ENCODE measurements at regions not wholly inside any gene's neighbourhood (a gene's known extent, or its start where the extent isn't known, plus 50 kb on each side); places are given as distances from the start of the nearest gene placed in this dataset.
A peak's percentile ranks its signal among the peaks of the same experiment; 100 is the strongest.

DNA sequence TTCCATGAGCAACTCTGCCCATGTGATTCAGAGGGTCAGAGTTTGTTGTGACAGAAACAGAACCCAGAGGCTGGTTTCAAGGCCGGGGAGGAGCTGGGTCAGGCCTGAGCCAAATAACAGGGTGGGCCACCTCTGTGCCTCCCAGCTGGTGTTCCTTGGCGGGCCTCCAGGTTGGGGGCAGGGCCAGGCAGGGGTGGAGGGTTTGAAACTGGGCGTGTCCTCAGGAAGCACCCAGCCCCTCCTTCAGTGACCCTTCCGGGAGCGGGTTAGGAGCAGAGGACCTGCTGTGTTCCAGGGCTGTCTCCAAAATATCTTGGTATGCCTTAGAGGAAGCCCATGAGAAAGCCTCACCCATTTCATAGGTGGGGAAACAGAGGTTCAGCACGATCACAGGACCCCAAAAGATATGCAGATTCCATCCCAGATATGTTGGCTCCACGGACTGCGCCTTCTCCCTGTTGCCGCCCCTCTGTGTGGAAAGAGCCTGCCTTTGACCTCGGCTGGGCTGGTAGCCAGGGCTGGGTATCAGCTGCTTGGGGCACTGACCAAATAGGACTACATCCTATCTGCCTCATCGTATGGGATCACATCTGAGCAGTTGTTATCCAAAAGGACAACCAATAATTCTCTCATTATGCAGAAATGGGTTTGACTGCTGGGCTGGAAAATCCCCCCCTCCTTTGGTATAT, 74.8 kb upstream of the GLI2 start:
- no TSS peak for BruUV-seq (replicated peaks)
- Histone ChIP-seq H4K20me1 (ENCODE audit: insufficient read depth, low read length) (no peaks in the 10 kb centered on the region; the same call in 1 of the 2 replicates), H3K4me3 (replicated peaks in 1 of 3; ENCODE audit: insufficient read depth in 1 of 3, low read depth in 2 of 3, low read length in 3 of 3) (no peak overlapping the region), H3K27me3 (ENCODE audit: control insufficient read depth in 1 of 2, insufficient read depth in 2 of 2, low read length in 2 of 2) (peaks cover 0 to 48% of the 10 kb centered on the region in 2 experiments; a peak in 4 of 5 replicates), H3K27ac (ENCODE audit: extremely low read length, insufficient read depth, low read length) (no peak overlapping the region), H3K4me2 (ENCODE audit: low read depth, low read length) (no peak overlapping the region), H2AFZ (ENCODE audit: low read length) (no peak overlapping the region), H3K4me1 (ENCODE audit: insufficient read depth, low read length) (0 out of 2 replicates have a peak, but pooled peaks cover 6% of the 10 kb centered on the region), H3K79me2 (ENCODE audit: insufficient read depth, low read length) (no peaks in the 10 kb centered on the region), H3K9me3 (ENCODE audit: low read length) (peaks cover 3% of the 10 kb centered on the region; the same call in 1 of the 2 replicates), H3K9ac (ENCODE audit: insufficient read depth, low read depth, low read length) (no peak overlapping the region), H3K36me3 (replicated peaks in 1 of 2; ENCODE audit: control insufficient read depth in 1 of 2, insufficient read depth in 2 of 2, low read length in 2 of 2) (no peaks in the 10 kb centered on the region)
- ChIA-PET POLR2A (interaction anchor here (1.3 kb wide), 1 partner anchor 9 kb away, joined by 3 read pairs; no protein-coding TSS in a partner anchor), CTCF (ENCODE audit: low intra/inter-chr PET ratio, low total read pairs) (no interaction called here)
- DNase-seq (ENCODE audit: low spot score): no peak
- no peak for FAIRE-seq
- 22% methylated on average over 11 of the region's 11 CpGs for WGBS (ENCODE audit: low lambda C conversion rate)
- in situ Hi-C loops (cut with HindIII; ENCODE audit: extremely low pct_ligation_motif_present, low pct_unique_long_range_greater_than_20kb) (no loop called here), intact Hi-C loops (cut with micrococcal nuclease; ENCODE audit: unreplicated experiment) (loop anchor here (2.0 kb wide), 1 partner anchor 18 kb away; no protein-coding TSS in a partner anchor)
- no peak for TF ChIP-seq ZNF30 (CRISPR knock-in tag; IDR thresholded peaks at IDR 0.05)
- TF ChIP-seq, protein P1, sequence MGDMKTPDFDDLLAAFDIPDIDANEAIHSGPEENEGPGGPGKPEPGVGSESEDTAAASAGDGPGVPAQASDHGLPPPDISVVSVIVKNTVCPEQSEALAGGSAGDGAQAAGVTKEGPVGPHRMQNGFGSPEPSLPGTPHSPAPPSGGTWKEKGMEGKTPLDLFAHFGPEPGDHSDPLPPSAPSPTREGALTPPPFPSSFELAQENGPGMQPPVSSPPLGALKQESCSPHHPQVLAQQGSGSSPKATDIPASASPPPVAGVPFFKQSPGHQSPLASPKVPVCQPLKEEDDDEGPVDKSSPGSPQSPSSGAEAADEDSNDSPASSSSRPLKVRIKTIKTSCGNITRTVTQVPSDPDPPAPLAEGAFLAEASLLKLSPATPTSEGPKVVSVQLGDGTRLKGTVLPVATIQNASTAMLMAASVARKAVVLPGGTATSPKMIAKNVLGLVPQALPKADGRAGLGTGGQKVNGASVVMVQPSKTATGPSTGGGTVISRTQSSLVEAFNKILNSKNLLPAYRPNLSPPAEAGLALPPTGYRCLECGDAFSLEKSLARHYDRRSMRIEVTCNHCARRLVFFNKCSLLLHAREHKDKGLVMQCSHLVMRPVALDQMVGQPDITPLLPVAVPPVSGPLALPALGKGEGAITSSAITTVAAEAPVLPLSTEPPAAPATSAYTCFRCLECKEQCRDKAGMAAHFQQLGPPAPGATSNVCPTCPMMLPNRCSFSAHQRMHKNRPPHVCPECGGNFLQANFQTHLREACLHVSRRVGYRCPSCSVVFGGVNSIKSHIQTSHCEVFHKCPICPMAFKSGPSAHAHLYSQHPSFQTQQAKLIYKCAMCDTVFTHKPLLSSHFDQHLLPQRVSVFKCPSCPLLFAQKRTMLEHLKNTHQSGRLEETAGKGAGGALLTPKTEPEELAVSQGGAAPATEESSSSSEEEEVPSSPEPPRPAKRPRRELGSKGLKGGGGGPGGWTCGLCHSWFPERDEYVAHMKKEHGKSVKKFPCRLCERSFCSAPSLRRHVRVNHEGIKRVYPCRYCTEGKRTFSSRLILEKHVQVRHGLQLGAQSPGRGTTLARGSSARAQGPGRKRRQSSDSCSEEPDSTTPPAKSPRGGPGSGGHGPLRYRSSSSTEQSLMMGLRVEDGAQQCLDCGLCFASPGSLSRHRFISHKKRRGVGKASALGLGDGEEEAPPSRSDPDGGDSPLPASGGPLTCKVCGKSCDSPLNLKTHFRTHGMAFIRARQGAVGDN (CRISPR knock-in tag; IDR thresholded peaks at IDR 0.05): peak; percentile 37; the same call in 1 of the 2 replicates
- peak; percentile 40; the same call in 1 of the 3 replicates for ATAC-seq
